GM18505 (cell line): ENCODE measurements at regions not wholly inside any gene's neighbourhood (a gene's known extent, or its start where the extent isn't known, plus 50 kb on each side); places are given as distances from the start of the nearest gene placed in this dataset.
"Not testable (repeated sequence)": the region's sequence is repeated elsewhere in the genome, so short reads cannot be mapped to it uniquely, and the experiment has no call there.

Source experiments
- ATAC-seq: cut with Tn5 transposase; IDR thresholded peaks from one replicate; pipeline ENCODE4 v1.9.1; 2021; ENCODE audit not compliant: unreplicated experiment
- POLR2A ChIP-seq: IDR thresholded peaks from 4 replicates; pipeline ENCODE4 v1.6.1; 2011; ENCODE audit warnings: borderline replicate concordance; ENCODE audit not compliant: insufficient read depth, insufficient read length; ENCODE audit errors: extremely low read depth

GRCh38 chr13:63512095-63512494 is 2096.4 kb upstream of the PCDH20 start:
- TF ChIP-seq POLR2A = no peak
- no peak for ATAC-seq

- no peak for ATAC-seq
Observed at GRCh38 chr13:63501702-63502101, 2086.1 kb upstream of the PCDH20 start.

GRCh38 chr13:63497601-63498000 is 2082.0 kb upstream of the PCDH20 start:
- TF ChIP-seq POLR2A = no peak
- no peak for ATAC-seq

More at GRCh38 chr13:63501702-63502101, 2086.1 kb upstream of the PCDH20 start:
- TF ChIP-seq POLR2A = no peak

GRCh38 chr13:63492604-63493003 is 2077.0 kb upstream of the PCDH20 start:
- ATAC-seq = no peak
- TF ChIP-seq POLR2A = no peak

- TF ChIP-seq POLR2A = no peak
- no peak for ATAC-seq
Observed at GRCh38 chr13:63490149-63490548, 2074.5 kb upstream of the PCDH20 start.

GRCh38 chr13:63481334-63481733 is 2065.7 kb upstream of the PCDH20 start:
- TF ChIP-seq POLR2A = no peak
- no peak for ATAC-seq

- TF ChIP-seq POLR2A = no peak
- ATAC-seq = no peak
Observed at GRCh38 chr13:63472711-63473110, 2057.1 kb upstream of the PCDH20 start.

- ATAC-seq = peak; percentile 91
Observed at GRCh38 chr13:63463782-63464610, 2048.3 kb upstream of the PCDH20 start.

GRCh38 chr13:63460462-63461090 is 2044.9 kb upstream of the PCDH20 start:
- no peak for TF ChIP-seq POLR2A
- no peak for ATAC-seq

More at GRCh38 chr13:63463782-63464610, 2048.3 kb upstream of the PCDH20 start:
- TF ChIP-seq POLR2A = no peak

- ATAC-seq = no peak
- TF ChIP-seq POLR2A = no peak
Observed at GRCh38 chr13:63457186-63457585, 2041.5 kb upstream of the PCDH20 start.

- TF ChIP-seq POLR2A = no peak
- no peak for ATAC-seq
Observed at GRCh38 chr13:63455938-63456337, 2040.3 kb upstream of the PCDH20 start.

GRCh38 chr13:63449550-63449949 is 2033.9 kb upstream of the PCDH20 start:
- no peak for TF ChIP-seq POLR2A
- no peak for ATAC-seq

GRCh38 chr13:63448692-63449091 is 2033.0 kb upstream of the PCDH20 start:
- no peak for ATAC-seq
- TF ChIP-seq POLR2A = no peak

GRCh38 chr13:63446329-63446728 is 2030.7 kb upstream of the PCDH20 start:
- no peak for TF ChIP-seq POLR2A
- ATAC-seq = no peak

- ATAC-seq = not testable (repeated sequence)
Observed at GRCh38 chr13:63444225-63444624, 2028.6 kb upstream of the PCDH20 start.
